SU-DHL-6 (cell line): ENCODE measurements at regions not wholly inside any gene's neighbourhood (a gene's known extent, or its start where the extent isn't known, plus 50 kb on each side); places are given as distances from the start of the nearest gene placed in this dataset.
"Not testable (repeated sequence)": the region's sequence is repeated elsewhere in the genome, so short reads cannot be mapped to it uniquely, and the experiment has no call there.

Experiments used
- H2AFZ ChIP-seq: fragments of 200-600 bp; sonication (generic); 2 replicates; pipeline ENCODE4 v1.6.1; 2014; ENCODE audit warnings: low read depth, mild to moderate bottlenecking, moderate library complexity, mixed read lengths, antibody characterized with exemption, low read length; ENCODE audit not compliant: severe bottlenecking
- H3F3A ChIP-seq: fragments of 200-600 bp; shearing (Covaris generic); 2 replicates; pipeline ENCODE4 v1.6.0; 2016; ENCODE audit warnings: antibody characterized with exemption, mild to moderate bottlenecking; ENCODE audit not compliant: insufficient read depth
- H3K27ac ChIP-seq: fragments of 200-600 bp; sonication (generic); 2 replicates; pipeline ENCODE4 v1.5.1; 2016; ENCODE audit warnings: low read depth, mild to moderate bottlenecking, low read length, moderate library complexity, mixed read lengths
- H3K27me3 ChIP-seq: fragments of 200-600 bp; sonication (generic), shearing (Covaris generic); 2 replicates; pipeline ENCODE4 v1.6.0; 2014; ENCODE audit warnings: mild to moderate bottlenecking, low read length
- H3K36me3 ChIP-seq: fragments of 200-600 bp; sonication (generic); 2 replicates; pipeline ENCODE4 v1.6.1; 2014; ENCODE audit warnings: mild to moderate bottlenecking, low read length, mixed read lengths
- H3K4me2 ChIP-seq: fragments of 300-600, 200-600 bp; shearing (Covaris generic), sonication (generic); 2 replicates; pipeline ENCODE4 v1.6.0; 2014; ENCODE audit warnings: low read length, low read depth, mild to moderate bottlenecking; ENCODE audit not compliant: poor library complexity, severe bottlenecking
- H3K4me3 ChIP-seq: fragments of 200-600 bp; sonication (generic); 2 replicates; pipeline ENCODE4 v1.5.1; 2014; ENCODE audit warnings: antibody characterized with exemption, low read length, mild to moderate bottlenecking, mixed read lengths; ENCODE audit not compliant: insufficient read depth, poor library complexity, severe bottlenecking
- H3K79me2 ChIP-seq: fragments of 200-600 bp; sonication (generic); 2 replicates; pipeline ENCODE4 v1.6.1; 2014; ENCODE audit warnings: mild to moderate bottlenecking, low read length, moderate library complexity; ENCODE audit not compliant: insufficient read depth
- H3K9ac ChIP-seq: fragments of 200-600 bp; sonication (generic); 2 replicates; pipeline ENCODE4 v1.7.0; 2014; ENCODE audit warnings: mild to moderate bottlenecking, low read length
- H3K9me2 ChIP-seq: fragments of 200-600 bp; sonication (generic); replicated peaks from 2 replicates; pipeline ENCODE4 v1.6.1; 2014; ENCODE audit warnings: low read length; ENCODE audit not compliant: insufficient read depth
- H3K9me3 ChIP-seq: fragments of 200-600 bp; sonication (generic); 2 replicates; pipeline ENCODE4 v1.6.1; 2014; ENCODE audit warnings: low read length, mixed read lengths; ENCODE audit not compliant: insufficient read depth
- H4K20me1 ChIP-seq: fragments of 200-600 bp; sonication (generic); 2 replicates; pipeline ENCODE4 v1.6.1; 2014; ENCODE audit warnings: low read depth, mild to moderate bottlenecking, antibody characterized with exemption, low read length, moderate library complexity, mixed read lengths
- EZH2phosphoT487 ChIP-seq: fragments of 200-600 bp; sonication (generic), shearing (Covaris generic); conservative IDR thresholded peaks from 2 replicates; pipeline ENCODE4 v1.6.1; 2018; ENCODE audit warnings: mild to moderate bottlenecking, antibody characterized with exemption, low read length, moderate library complexity, mixed read lengths
- TF ChIP-seq, protein P1 (sequence below): fragments of 200-600 bp; sonication (generic); IDR thresholded peaks from one replicate; pipeline ENCODE4 v1.5.1; 2017; ENCODE audit warnings: antibody characterized with exemption, mild to moderate bottlenecking, low read length, moderate library complexity; ENCODE audit not compliant: insufficient read depth, poor library complexity, severe bottlenecking

DNA sequence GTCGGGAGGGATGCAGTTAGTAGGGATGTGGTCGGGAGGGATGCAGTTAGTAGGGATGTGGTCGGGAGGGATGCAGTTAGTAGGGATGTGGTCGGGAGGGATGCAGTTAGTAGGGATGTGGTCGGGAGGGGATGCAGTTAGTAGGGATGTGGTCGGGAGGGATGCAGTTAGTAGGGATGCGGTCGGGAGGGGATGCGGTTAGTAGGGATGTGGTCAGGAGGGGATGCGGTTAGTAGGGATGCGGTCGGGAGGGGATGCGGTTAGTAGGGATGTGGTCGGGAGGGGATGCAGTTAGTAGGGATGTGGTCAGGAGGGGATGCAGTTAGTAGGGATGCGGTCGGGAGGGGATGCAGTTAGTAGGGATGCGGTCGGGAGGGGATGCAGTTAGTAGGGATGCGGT is 96.2 kb downstream of the BDH1 start:
- H3K36me3 ChIP-seq, H3K9ac ChIP-seq, H3K9me3 ChIP-seq, H3K27ac ChIP-seq, H3F3A ChIP-seq, H3K4me2 ChIP-seq, H3K27me3 ChIP-seq, H3K9me2 ChIP-seq, H3K4me3 ChIP-seq, H3K79me2 ChIP-seq, H2AFZ ChIP-seq, H4K20me1 ChIP-seq: not testable (repeated sequence)

DNA sequence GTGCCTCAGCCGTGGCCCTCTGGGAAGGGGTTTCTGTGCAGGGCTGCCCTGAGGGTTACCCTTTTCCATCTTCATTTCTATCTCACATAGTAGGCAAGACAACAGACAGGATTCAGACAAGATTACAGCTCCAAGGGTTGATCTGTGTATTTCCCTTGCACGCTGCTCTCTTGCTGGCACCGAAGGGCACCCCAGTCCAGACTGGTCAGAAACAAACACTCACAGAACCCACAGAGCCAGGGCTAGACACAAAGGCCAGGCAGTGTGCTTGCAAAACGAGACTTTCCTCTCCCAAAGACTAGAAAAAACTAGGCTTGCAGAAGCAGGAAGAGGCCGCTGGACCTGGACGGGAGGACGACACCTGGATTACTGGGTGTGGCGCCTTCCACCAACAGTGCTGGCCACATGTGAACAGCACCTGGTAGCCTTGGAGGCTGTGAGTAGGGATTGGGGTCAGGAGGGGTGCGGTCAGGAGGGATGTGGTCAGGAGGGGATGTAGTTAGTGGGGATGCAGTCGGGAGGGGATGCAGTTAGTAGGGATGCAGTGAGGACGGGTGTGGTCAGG is 96.8 kb downstream of the BDH1 start:
- no peaks in the 10 kb centered on the region for H3K27me3 ChIP-seq
- H3K27ac ChIP-seq: no peak overlapping the region
- no peak for TF ChIP-seq EZH2phosphoT487
- TF ChIP-seq, protein P1, sequence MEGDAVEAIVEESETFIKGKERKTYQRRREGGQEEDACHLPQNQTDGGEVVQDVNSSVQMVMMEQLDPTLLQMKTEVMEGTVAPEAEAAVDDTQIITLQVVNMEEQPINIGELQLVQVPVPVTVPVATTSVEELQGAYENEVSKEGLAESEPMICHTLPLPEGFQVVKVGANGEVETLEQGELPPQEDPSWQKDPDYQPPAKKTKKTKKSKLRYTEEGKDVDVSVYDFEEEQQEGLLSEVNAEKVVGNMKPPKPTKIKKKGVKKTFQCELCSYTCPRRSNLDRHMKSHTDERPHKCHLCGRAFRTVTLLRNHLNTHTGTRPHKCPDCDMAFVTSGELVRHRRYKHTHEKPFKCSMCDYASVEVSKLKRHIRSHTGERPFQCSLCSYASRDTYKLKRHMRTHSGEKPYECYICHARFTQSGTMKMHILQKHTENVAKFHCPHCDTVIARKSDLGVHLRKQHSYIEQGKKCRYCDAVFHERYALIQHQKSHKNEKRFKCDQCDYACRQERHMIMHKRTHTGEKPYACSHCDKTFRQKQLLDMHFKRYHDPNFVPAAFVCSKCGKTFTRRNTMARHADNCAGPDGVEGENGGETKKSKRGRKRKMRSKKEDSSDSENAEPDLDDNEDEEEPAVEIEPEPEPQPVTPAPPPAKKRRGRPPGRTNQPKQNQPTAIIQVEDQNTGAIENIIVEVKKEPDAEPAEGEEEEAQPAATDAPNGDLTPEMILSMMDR: no peak
- H4K20me1 ChIP-seq: no peaks in the 10 kb centered on the region
- H3K9me2 ChIP-seq: no peaks in the 10 kb centered on the region
- H3F3A ChIP-seq: no peaks in the 10 kb centered on the region
- H3K4me2 ChIP-seq: no peak overlapping the region
- H3K9me3 ChIP-seq: no peaks in the 10 kb centered on the region
- no peak overlapping the region for H2AFZ ChIP-seq
- no peaks in the 10 kb centered on the region for H3K79me2 ChIP-seq
- no peaks in the 10 kb centered on the region for H3K36me3 ChIP-seq
- H3K9ac ChIP-seq: no peak overlapping the region
- H3K4me3 ChIP-seq: no peak overlapping the region

DNA sequence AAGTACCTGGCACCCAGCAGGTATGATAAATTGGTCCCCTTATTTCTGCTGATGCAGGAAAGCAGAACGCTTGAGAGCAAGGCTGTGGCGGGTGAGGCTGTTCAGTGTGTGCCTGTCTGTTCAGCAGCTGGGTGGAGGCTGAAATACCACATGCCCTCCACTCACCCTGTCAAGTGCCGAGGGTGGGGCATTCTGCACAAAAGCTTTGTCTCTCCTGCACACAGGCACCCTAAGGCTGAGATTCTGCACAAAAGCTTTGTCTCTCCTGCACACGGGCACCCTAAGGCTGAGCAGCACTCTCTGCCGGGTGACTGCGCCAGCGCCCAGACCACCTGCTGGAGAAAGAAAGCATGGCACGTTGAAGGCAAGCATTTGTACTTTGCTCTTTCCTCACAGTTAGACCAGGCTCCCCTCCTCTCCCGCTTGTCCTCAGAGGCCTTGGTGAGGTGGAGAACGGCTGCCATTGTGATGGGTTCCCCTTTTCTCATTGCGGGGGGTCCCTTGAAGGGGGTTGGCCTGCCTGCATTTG is 97.5 kb downstream of the BDH1 start:
- H3K4me3 ChIP-seq: no peak overlapping the region
- H3K9me3 ChIP-seq: no peaks in the 10 kb centered on the region
- no peak overlapping the region for H3K27ac ChIP-seq
- no peaks in the 10 kb centered on the region for H3K9me2 ChIP-seq
- H3K9ac ChIP-seq: no peak overlapping the region
- H3K4me2 ChIP-seq: no peak overlapping the region
- H3K36me3 ChIP-seq: no peaks in the 10 kb centered on the region
- TF ChIP-seq, protein P1: peak; percentile 40
- no peak for TF ChIP-seq EZH2phosphoT487
- H3K27me3 ChIP-seq: no peaks in the 10 kb centered on the region
- H4K20me1 ChIP-seq: no peaks in the 10 kb centered on the region
- H3F3A ChIP-seq: no peaks in the 10 kb centered on the region
- H2AFZ ChIP-seq: no peak overlapping the region
- H3K79me2 ChIP-seq: no peaks in the 10 kb centered on the region

DNA sequence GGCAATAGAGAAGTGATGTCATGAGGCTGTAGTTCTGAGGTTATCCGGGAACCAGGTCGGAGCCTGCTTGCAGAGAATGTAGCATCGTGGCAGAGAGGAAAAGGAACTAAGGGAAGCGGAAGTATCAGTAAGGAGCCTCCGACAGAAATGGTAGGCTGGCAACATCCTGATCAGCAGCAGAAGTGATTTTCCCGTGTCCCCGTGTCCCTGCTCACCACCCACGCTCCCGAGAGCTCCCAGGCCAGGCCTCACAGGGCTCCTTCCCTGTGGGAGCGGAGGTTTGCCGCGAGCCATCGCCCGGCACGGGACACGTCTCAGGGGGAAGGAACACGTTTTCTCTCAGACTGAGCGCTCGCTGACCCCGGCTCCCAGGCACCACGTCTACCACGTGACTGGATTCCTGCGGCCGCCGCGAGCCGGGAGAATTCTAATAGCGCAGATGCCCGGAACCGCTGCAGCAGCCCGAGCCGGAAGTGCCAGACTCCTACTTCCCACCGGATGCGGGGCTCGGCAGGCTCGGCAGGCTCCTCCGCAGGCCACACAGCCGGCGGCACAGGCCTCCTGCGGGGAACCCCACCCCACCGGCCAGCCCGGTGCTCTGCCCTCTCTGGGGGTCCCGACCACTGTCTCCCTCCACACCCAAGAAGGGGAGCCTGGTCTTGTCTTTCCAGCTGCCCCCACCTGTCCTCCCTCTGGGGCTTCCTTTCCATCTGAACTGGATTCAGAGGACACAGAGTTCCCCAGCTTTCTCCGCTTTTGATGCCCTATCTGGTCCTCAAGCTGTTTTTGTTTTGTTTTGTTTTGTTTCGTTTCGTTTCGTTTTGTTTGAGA is 99.3 kb downstream of the BDH1 start:
- Histone ChIP-seq H3K36me3 (no peaks in the 10 kb centered on the region), H3K9me2 (no peaks in the 10 kb centered on the region), H4K20me1 (no peaks in the 10 kb centered on the region), H3K9ac (peak overlapping the region; percentile 55), H3K9me3 (no peaks in the 10 kb centered on the region), H3K4me3 (peak overlapping the region; percentile 45), H3F3A (no peaks in the 10 kb centered on the region), H3K4me2 (peak overlapping the region; percentile 80), H2AFZ (peak overlapping the region; percentile 98), H3K27me3 (no peaks in the 10 kb centered on the region), H3K27ac (no peak overlapping the region), H3K79me2 (no peaks in the 10 kb centered on the region)
- TF ChIP-seq, protein P1: no peak
- no peak for TF ChIP-seq EZH2phosphoT487

DNA sequence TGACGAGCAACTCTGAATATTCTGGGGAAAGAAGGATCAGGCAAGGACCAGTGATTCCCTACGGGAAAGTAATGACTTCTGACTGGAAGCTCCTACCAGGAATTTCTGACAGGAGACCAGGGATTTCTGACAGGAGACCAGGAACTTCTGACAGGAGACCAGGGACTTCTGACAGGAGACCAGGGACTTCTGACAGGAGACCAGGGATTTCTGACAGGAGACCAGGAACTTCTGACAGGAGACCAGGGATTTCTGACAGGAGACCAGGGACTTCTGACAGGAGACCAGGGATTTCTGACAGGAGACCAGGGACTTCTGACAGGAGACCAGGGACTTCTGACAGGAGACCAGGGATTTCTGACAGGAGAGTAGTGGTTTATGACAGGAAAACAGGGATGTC is 100.9 kb downstream of the BDH1 start:
- H3K36me3 ChIP-seq, H3K9me2 ChIP-seq, H3K4me3 ChIP-seq, H3F3A ChIP-seq, H3K27ac ChIP-seq, H4K20me1 ChIP-seq, H3K79me2 ChIP-seq, H3K4me2 ChIP-seq, H3K9me3 ChIP-seq, H2AFZ ChIP-seq, H3K9ac ChIP-seq, H3K27me3 ChIP-seq: not testable (repeated sequence)
